ENCODE measurements at regions not wholly inside any gene's neighbourhood (a gene's known extent, or its start where the extent isn't known, plus 50 kb on each side); places are given as distances from the start of the nearest gene placed in this dataset.

DNA sequence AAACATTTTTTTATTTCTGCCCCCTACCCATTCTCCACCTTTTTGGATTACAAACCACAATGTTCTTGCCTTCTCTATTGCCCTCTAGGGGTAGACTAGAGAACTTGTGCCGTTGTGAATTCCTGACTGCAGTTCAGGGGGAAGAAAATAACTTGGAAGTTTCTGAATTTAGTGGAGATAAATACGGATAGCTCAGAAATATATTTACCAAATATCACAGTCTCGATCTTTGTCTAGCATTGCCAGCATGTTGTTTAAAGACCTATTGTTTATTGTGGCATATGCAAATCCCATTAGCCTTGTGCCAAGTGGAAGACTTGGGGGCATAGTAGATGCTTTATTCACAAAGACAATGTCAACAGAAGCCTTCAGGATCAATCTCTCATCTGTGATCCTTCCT, 154.1 kb upstream of the MMS22L start:
- H3K4me1 Mint-ChIP-seq = no peaks in the 10 kb centered on the region
- H3K4me3 Mint-ChIP-seq = no peak overlapping the region
- no peak overlapping the region for H3K27ac Mint-ChIP-seq
- no peak for DNase-seq
- no peaks in the 10 kb centered on the region for H3K36me3 Mint-ChIP-seq (ENCODE audit: low read depth)
- no peak for ATAC-seq
- H3K27me3 Mint-ChIP-seq = peaks cover 4% of the 10 kb centered on the region
- no peaks in the 10 kb centered on the region for H3K9me3 Mint-ChIP-seq

DNA sequence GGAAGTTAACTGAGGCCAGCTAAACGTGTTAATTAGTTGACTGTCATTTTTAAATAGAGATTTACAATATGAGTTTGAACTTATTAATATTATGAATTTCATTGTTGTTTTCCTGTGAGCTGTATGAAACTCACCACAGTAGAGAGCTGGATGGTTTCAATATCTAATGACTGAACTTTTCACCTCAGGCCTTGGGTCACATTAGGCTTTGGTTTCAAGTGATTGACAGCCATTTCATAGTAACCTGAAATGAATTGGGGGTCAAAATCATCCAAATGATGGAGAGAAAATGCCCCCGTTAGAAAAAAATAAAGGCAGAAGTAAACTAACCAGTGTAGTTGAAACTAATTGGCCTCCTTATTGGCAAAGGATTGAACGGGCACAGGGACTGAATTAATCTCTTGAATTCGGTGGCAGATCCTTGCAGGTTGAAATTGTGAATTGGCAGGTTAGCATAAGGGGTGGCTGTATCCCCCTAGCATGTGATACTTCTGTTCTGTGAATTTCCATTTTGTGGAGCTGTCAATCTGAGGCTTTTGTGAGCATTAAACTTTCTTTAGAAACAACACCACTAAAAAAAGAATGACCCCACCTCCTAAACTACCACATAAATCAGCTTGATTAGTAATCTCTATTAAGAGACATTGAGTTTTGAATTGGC, 155.1 kb upstream of the MMS22L start:
- no peak overlapping the region for H3K27ac Mint-ChIP-seq
- no peaks in the 10 kb centered on the region for H3K4me1 Mint-ChIP-seq
- H3K9me3 Mint-ChIP-seq = no peaks in the 10 kb centered on the region
- no peaks in the 10 kb centered on the region for H3K36me3 Mint-ChIP-seq (ENCODE audit: low read depth)
- H3K4me3 Mint-ChIP-seq = no peak overlapping the region
- no peak for ATAC-seq
- H3K27me3 Mint-ChIP-seq = peaks cover 4% of the 10 kb centered on the region
- no peak for DNase-seq

DNA sequence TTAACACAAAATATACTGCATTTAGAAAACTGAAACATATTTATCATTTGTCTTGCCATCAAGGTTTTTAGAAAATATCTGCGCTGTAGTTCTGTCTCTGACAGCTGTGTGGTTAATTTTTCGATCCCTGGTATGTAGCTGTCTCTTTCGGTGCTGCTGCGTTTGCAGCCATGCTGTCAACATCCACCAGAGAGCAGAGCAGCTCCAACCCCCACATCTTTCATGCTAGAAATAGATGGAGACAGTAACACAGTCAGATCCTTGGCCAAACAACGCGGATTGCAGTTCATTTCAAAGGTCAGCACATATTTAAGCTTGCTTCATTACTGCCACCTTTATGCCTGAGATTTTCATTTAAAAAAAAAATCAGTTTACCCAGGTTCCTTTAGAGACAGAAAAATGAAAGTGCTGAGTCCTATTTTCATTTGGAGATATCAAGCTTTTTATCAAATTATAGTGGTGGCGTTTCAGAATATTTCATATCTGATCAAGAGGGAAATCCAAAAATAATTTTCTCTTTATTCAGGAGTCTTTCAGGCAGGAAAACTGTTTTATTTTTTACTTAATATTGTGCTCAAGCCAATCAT, 157.7 kb upstream of the MMS22L start:
- peaks cover 4% of the 10 kb centered on the region for H3K27me3 Mint-ChIP-seq
- H3K4me3 Mint-ChIP-seq = no peak overlapping the region
- ATAC-seq (no peak), DNase-seq (no peak)
- no peaks in the 10 kb centered on the region for H3K4me1 Mint-ChIP-seq
- no peak overlapping the region for H3K27ac Mint-ChIP-seq
- no peaks in the 10 kb centered on the region for H3K36me3 Mint-ChIP-seq (ENCODE audit: low read depth)
- no peaks in the 10 kb centered on the region for H3K9me3 Mint-ChIP-seq

DNA sequence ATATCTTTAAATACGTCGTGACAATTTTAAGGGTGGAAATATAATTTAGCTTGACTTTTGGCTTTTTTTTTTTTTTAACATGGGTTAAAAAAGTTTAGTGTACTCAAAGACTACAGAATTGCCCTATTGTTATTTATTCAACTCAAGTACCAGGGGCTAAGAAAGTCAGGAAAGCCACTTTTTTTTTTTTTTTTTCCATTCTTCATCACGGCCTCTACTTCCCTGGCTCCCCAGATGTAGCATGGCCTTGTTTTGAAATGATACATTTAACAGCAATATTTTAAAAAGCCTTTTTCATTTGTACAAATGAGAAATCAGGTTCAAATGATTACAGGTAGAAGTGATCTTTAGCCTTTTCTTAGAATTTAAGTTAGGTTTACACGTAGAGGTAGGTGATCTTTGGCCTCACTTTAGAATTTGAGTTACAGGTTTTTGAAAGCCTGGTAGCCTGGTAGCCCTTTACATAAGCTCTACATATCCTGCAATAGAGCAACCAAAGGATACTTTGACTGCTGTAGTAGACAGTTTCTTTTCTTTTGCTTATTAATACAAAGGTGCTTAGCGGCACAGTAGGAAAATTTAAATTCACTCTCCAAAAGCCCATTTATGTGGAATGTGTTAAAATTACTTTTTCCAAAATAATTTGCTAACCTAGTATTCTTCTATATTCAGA, 160.5 kb upstream of the MMS22L start:
- ATAC-seq (no peak), DNase-seq (no peak)
- Mint-ChIP-seq H3K4me1 (no peaks in the 10 kb centered on the region), H3K27me3 (peaks cover 5% of the 10 kb centered on the region), H3K9me3 (no peaks in the 10 kb centered on the region), H3K27ac (no peak overlapping the region), H3K4me3 (no peak overlapping the region), H3K36me3 (ENCODE audit: low read depth) (no peaks in the 10 kb centered on the region)

DNA sequence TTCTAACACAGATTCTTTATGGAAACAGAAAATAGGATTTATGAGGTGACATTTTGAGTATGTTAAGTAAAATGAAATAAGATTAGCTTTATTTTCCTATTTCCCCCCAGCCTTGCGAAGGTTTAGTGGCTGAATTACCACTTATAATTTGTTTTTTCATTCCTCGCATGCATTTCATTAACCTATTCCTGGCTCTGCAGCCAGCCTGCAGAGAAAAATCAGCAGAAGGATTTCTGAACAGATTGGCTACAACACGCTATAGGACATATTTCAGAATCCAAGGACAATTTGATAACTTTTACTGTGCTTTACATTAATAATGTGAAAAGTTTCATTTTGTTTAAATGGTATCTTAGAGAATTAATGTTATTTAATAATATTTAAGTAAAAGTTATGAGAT, 162.4 kb upstream of the MMS22L start:
- Mint-ChIP-seq H3K27me3 (peaks cover 11% of the 10 kb centered on the region), H3K9me3 (no peaks in the 10 kb centered on the region), H3K4me3 (no peak overlapping the region), H3K36me3 (ENCODE audit: low read depth) (no peaks in the 10 kb centered on the region), H3K4me1 (no peaks in the 10 kb centered on the region), H3K27ac (no peak overlapping the region)
- no peak for DNase-seq
- no peak for ATAC-seq

DNA sequence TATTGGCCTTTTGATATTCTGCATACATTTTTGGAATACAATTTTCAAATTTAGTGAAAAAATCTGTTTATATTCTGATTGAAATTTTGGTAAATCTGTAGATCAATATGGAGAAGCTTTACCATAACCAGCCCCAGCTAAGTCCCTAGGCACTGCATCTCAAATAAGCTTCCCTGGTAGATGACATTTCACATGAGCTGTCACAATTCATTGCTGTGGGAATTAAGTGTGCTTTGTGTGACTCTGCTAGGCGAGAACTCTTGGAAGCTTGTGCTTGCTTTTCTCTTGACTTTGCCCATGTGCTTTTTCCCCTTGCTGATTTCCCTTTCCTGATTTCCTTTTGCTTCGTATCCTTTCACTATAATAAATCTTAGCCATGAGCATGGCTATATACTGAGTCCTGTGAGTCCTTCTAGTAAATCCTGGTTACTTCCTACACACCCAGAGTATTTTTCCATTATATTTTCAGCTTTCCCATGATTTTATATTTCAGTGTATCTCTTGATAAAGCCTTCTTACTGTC, 166.5 kb upstream of the MMS22L start:
- Mint-ChIP-seq H3K27me3 (peaks cover 12% of the 10 kb centered on the region), H3K4me1 (no peaks in the 10 kb centered on the region), H3K36me3 (ENCODE audit: low read depth) (no peaks in the 10 kb centered on the region), H3K27ac (no peak overlapping the region), H3K9me3 (no peaks in the 10 kb centered on the region), H3K4me3 (no peak overlapping the region)
- DNase-seq = no peak
- ATAC-seq = no peak

DNA sequence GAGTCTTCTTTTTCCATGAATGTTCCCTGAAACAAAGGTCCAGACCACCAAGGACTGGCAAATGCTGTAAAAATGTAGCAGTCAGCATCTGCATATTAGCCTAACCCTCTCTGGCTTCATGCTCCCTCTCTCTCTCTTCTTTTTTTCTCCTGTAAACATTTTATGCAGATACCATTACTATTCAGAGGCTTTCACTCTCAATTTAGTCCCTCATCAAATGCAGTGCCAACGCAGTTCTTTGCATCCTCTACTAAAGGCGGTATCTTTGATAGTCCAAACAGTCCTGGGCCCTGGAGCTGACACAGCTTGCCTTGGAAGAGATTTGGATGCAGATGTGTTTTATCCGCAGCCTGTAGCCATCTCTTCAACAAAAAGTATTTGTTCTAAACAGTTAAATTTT, 167.1 kb upstream of the MMS22L start:
- Mint-ChIP-seq H3K4me1 (no peaks in the 10 kb centered on the region), H3K9me3 (no peaks in the 10 kb centered on the region), H3K27me3 (peaks cover 12% of the 10 kb centered on the region), H3K27ac (no peak overlapping the region), H3K4me3 (no peak overlapping the region), H3K36me3 (ENCODE audit: low read depth) (no peaks in the 10 kb centered on the region)
- ATAC-seq (no peak), DNase-seq (no peak)

DNA sequence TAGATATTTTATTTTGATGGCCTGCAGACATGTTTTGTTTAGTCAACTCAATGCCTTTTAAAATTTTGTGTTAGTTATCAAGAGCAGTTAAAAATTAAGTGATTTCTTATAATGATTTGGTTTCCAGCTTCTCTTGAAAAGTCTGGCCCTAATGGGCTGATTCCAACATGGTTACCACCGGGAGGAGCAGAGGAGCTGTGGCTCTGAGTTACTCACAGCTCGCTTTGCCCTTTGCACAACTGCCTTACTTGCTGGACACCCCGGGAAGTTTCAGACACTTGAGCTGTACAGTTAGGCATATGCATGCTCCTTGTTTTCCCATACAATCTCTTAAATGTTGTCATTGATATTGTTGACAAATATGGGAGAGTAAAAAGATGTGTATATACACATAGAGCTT, 173.1 kb upstream of the MMS22L start:
- no peak for ATAC-seq
- Mint-ChIP-seq H3K9me3 (no peaks in the 10 kb centered on the region), H3K27me3 (peaks cover 6% of the 10 kb centered on the region)

DNA sequence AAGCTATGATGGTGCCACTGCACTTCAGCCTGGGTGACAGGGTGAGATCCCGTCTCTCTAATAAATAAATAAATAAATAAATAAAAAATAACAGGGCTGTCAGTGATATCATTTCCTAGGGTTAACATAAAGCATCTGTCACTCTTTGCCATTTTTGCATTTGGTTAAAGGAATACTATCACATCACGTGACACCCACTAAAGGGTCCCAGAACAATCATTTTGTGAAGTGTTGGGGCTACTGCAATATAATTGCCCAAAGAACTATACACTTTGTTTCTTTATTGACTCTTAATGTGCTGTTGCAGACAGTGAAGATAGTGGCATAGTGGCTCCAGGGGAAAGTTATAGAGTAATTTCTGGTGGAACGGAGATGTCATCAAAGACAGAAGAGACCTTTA, 176.5 kb upstream of the MMS22L start:
- Mint-ChIP-seq H3K36me3 (ENCODE audit: low read depth) (no peaks in the 10 kb centered on the region), H3K27ac (no peak overlapping the region), H3K27me3 (peaks cover 4% of the 10 kb centered on the region), H3K4me1 (no peaks in the 10 kb centered on the region), H3K9me3 (no peaks in the 10 kb centered on the region), H3K4me3 (no peak overlapping the region)
- DNase-seq = no peak
- ATAC-seq = no peak

More for the DNA sequence above, 173.1 kb upstream of the MMS22L start:
- H3K4me3 Mint-ChIP-seq = no peak overlapping the region
- H3K27ac Mint-ChIP-seq = no peak overlapping the region
- no peaks in the 10 kb centered on the region for H3K36me3 Mint-ChIP-seq (ENCODE audit: low read depth)
- no peak for DNase-seq
- H3K4me1 Mint-ChIP-seq = no peaks in the 10 kb centered on the region

DNA sequence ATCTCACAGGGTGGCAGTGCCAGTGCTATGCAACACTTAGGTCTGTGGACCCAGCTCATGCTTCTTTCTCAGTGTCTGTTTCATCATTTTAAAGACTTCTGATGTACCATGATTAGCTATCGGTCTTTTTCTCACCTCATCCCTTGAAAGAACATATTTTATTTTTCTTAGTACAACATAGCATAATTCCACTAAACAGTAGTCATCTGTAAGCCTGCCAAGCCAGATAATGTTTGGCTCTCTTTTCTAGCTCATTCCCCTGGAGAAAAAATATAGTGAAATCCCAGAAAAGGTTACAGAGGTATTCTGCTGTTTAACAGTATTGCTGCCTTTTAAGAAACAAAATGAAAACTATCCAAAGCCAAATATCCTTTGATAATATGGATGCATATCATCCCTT, 177.0 kb upstream of the MMS22L start:
- Mint-ChIP-seq H3K4me3 (no peak overlapping the region), H3K27ac (no peak overlapping the region)

DNA sequence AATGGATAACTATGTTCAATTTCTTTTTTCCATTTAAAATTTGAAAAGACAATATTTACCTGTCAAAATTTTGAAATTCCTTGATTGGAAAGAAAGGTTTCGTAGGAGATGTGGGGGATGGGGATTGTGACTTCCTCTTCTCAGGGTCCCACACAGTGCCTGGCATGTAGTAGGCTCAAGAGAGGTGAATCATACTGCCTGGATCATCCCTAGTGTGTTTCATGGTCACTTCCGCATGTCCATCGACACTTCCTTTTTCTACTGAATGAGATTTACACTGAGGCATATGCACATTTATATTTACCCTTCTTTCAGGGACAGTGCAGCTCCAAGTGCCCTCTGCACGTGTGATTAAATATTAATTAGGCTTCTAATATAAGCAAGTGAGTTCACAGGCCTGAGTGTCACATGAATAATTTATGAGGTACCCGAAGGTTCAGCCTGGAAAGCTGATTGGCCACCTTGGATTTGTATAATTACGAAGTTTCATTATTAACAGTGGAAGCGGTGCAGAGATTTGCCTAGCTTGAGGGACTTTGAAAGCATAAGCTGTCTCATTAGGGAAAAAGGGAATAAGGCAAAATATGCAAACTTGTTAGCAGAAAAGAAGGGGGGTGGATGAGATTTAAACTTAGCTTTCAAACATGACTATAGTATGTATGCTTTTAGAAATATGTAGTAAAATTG, 177.5 kb upstream of the MMS22L start:
- ATAC-seq (no peak), DNase-seq (no peak)
- H3K4me3 Mint-ChIP-seq = no peak overlapping the region
- H3K36me3 Mint-ChIP-seq (ENCODE audit: low read depth) = no peaks in the 10 kb centered on the region
- peaks cover 4% of the 10 kb centered on the region for H3K27me3 Mint-ChIP-seq
- H3K27ac Mint-ChIP-seq = no peak overlapping the region
- no peaks in the 10 kb centered on the region for H3K4me1 Mint-ChIP-seq
- H3K9me3 Mint-ChIP-seq = no peaks in the 10 kb centered on the region

More for the DNA sequence above, 177.0 kb upstream of the MMS22L start:
- no peaks in the 10 kb centered on the region for H3K36me3 Mint-ChIP-seq (ENCODE audit: low read depth)
- no peaks in the 10 kb centered on the region for H3K4me1 Mint-ChIP-seq
- H3K27me3 Mint-ChIP-seq = peaks cover 4% of the 10 kb centered on the region
- no peak for DNase-seq
- H3K9me3 Mint-ChIP-seq = no peaks in the 10 kb centered on the region
- no peak for ATAC-seq

DNA sequence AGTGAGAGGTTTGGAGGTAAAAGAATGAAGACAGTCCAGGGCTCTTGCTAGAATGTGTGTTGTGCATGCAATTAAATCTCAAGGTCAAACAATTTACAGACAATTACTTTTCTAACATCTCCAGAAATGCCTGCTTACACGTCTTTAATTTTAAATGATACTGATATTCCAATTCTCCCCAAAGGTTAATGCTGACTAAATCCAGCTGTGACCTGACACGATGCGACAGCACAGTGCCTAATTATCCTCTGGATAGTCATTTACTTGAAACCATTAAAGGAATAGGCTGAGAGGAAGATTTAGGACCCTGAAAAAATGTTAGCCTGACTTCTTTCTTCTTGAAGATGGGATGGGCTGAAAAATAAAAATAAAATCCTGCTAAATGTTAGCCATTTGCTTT, 178.2 kb upstream of the MMS22L start:
- H3K36me3 Mint-ChIP-seq (ENCODE audit: low read depth) = no peaks in the 10 kb centered on the region
- H3K4me3 Mint-ChIP-seq = no peak overlapping the region
- DNase-seq (no peak), ATAC-seq (no peak)
- H3K9me3 Mint-ChIP-seq = no peaks in the 10 kb centered on the region
- peaks cover 4% of the 10 kb centered on the region for H3K27me3 Mint-ChIP-seq
- no peak overlapping the region for H3K27ac Mint-ChIP-seq
- H3K4me1 Mint-ChIP-seq = no peaks in the 10 kb centered on the region

DNA sequence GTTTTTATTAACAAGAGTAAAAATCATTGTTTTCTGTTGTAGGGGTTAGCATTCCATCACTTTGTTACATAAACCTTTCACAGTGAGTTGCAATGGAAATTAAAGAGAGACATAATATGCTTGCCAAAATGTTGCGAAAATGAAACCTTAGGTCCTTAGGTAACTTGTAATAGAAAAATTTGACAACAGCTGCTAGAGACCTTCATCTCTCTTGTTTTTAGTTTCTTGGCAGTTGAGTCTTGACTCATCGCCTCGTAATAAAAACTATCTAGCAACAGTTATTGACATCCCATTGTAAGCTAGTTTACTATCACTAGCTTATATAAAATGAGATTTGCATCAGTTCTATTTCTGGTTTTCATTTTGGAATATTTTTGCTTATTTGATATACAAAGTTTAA, 179.0 kb upstream of the MMS22L start:
- no peak overlapping the region for H3K27ac Mint-ChIP-seq
- ATAC-seq (no peak), DNase-seq (no peak)
- peaks cover 4% of the 10 kb centered on the region for H3K27me3 Mint-ChIP-seq
- H3K36me3 Mint-ChIP-seq (ENCODE audit: low read depth) = no peaks in the 10 kb centered on the region
- H3K9me3 Mint-ChIP-seq = no peaks in the 10 kb centered on the region
- H3K4me3 Mint-ChIP-seq = no peak overlapping the region
- H3K4me1 Mint-ChIP-seq = no peaks in the 10 kb centered on the region

DNA sequence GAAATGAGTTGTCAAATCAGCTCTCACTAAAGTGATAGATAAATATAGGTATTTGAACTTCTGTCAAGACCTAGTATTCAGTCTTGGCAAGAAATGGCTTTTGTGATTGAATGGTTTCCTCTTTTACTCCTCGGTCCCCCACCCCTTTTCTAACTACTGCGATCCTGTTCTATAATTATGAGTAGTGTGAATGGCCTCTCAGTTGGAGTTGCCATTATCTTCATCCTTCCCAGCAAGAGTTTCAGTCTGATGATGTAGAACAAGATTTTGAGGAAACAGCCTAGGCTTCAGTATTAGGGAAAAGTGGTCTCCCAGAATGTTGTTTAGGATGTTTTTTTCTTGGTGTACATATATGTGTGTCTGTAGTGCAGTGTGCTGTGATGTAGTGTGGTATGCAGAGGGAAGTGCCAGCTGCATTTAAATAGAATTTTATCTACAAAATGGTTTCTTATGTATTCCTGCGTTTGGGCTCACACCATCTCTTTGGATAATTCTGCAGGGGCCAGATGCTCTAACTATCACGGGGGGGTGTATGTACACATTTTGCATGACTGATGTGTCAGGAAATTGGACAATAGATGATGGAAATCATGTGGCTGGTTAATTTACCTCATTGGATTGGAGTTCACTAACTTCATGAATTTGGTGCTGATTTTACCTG, 180.1 kb upstream of the MMS22L start:
- H3K9me3 Mint-ChIP-seq = no peaks in the 10 kb centered on the region
- DNase-seq (no peak), ATAC-seq (no peak)
- H3K4me3 Mint-ChIP-seq = no peak overlapping the region
- no peak overlapping the region for H3K27ac Mint-ChIP-seq
- H3K27me3 Mint-ChIP-seq = peaks cover 4% of the 10 kb centered on the region
- H3K36me3 Mint-ChIP-seq (ENCODE audit: low read depth) = no peaks in the 10 kb centered on the region
- no peaks in the 10 kb centered on the region for H3K4me1 Mint-ChIP-seq

Data from activated naive CD8-positive, alpha-beta T cell treated with anti-CD3 and anti-CD28 coated beads, Interleukin-2, amount 50 U/mL, for 24 hours (primary cell).